PC-3 (cell line): ENCODE measurements at regions not wholly inside any gene's neighbourhood (a gene's known extent, or its start where the extent isn't known, plus 50 kb on each side); places are given as distances from the start of the nearest gene placed in this dataset.
A peak's percentile ranks its signal among the peaks of the same experiment; 100 is the strongest.
"Not testable (repeated sequence)": the region's sequence is repeated elsewhere in the genome, so short reads cannot be mapped to it uniquely, and the experiment has no call there.

ENCODE experiments used
- ATAC-seq: fragments of 200-7000 bp; cut with Tn5 transposase; 2 replicates; pipeline ENCODE4 v1.9.1; 2020; ENCODE audit warnings: mild to moderate bottlenecking, moderate library complexity
- BruUV-seq: library from RNA; stranded (reverse); fragments of 400-500 nt; replicated peaks from 2 replicates; lab custom pipeline; 2021; lab: Mats Ljungman, UMichigan
- CTCF ChIA-PET: fragments of 300-600 bp; sonication (Branson Sonifier 250); formaldehyde crosslinking; loops from one replicate; lab custom pipeline; 2022; ENCODE audit warnings: antibody characterized with exemption; lab: Charles Lee
- POLR2A ChIA-PET: fragments of 300-600 bp; sonication (Branson Sonifier 250); formaldehyde crosslinking; loops from one replicate; lab custom pipeline; 2022; ENCODE audit warnings: antibody characterized with exemption; ENCODE audit not compliant: unreplicated experiment; lab: Charles Lee
- DNase-seq: peaks from one replicate; pipeline ENCODE4 v3.0.0-alpha.2; 2015
- H2AFZ ChIP-seq: fragments of 300-600 bp; sonication (generic); 2 replicates; pipeline ENCODE4 v1.6.0; 2016; ENCODE audit warnings: antibody characterized with exemption, low read length
- H3F3A ChIP-seq: fragments of 300-600 bp; sonication (generic); one replicate; pipeline ENCODE4 v1.6.0; 2017; ENCODE audit warnings: antibody characterized with exemption, low read length, control low read depth, mild to moderate bottlenecking; ENCODE audit not compliant: unreplicated experiment
- H3K27ac ChIP-seq: fragments of 300-600 bp; sonication (generic); 2 replicates; pipeline ENCODE4 v1.5.1; 2016; ENCODE audit warnings: mild to moderate bottlenecking, low read length
- H3K27me3 ChIP-seq: fragments of 300-600 bp; sonication (generic); 2 replicates; pipeline ENCODE4 v1.6.1; 2016; ENCODE audit warnings: low read length, mixed read lengths
- H3K36me3 ChIP-seq: fragments of 300-600 bp; sonication (generic); 2 replicates; pipeline ENCODE4 v1.6.1; 2016; ENCODE audit warnings: low read depth, mixed run types, low read length, mixed read lengths
- H3K4me1 ChIP-seq: fragments of 300-600 bp; sonication (generic); 2 replicates; pipeline ENCODE4 v1.5.1; 2016; ENCODE audit warnings: low read length; ENCODE audit not compliant: insufficient read depth
- H3K4me2 ChIP-seq: fragments of 300-600 bp; sonication (generic); 2 replicates; pipeline ENCODE4 v1.6.0; 2016; ENCODE audit warnings: low read length
- H3K4me3 ChIP-seq: fragments of 300-600 bp; sonication (generic); 2 replicates; pipeline ENCODE4 v1.5.1; 2016; ENCODE audit warnings: mild to moderate bottlenecking, low read length, mixed read lengths
- H3K79me2 ChIP-seq: fragments of 300-600 bp; sonication (generic); 2 replicates; pipeline ENCODE4 v1.6.1; 2017; ENCODE audit warnings: low read length, mixed read lengths
- H3K9ac ChIP-seq: fragments of 300-600 bp; sonication (generic); 2 replicates; pipeline ENCODE4 v1.6.0; 2016; ENCODE audit warnings: mild to moderate bottlenecking, low read length
- H3K9me2 ChIP-seq: fragments of 300-600 bp; sonication (generic); replicated peaks from 2 replicates; pipeline ENCODE4 v1.6.1; 2016; ENCODE audit warnings: mixed run types, low read length, mixed read lengths
- H3K9me3 ChIP-seq: fragments of 300-600 bp; sonication (generic); 2 replicates; pipeline ENCODE4 v1.6.1; 2016; ENCODE audit warnings: low read length, mixed read lengths
- H4K20me1 ChIP-seq: fragments of 300-600 bp; sonication (generic); 2 replicates; pipeline ENCODE4 v1.6.1; 2016; ENCODE audit warnings: low read length, mixed read lengths
- CTCF ChIP-seq: fragments of 300-600 bp; sonication (generic); conservative IDR thresholded peaks from 2 replicates; pipeline ENCODE4 v1.5.1; 2017; ENCODE audit warnings: antibody characterized with exemption, low read depth, mild to moderate bottlenecking, low read length
- EZH2 ChIP-seq: fragments of 300-600 bp; sonication (generic); IDR thresholded peaks from one replicate; pipeline ENCODE4 v1.6.1; 2017; ENCODE audit warnings: antibody characterized with exemption, mild to moderate bottlenecking, low read length; ENCODE audit not compliant: unreplicated experiment
- EZH2phosphoT487 ChIP-seq: fragments of 300-600 bp; sonication (generic); IDR thresholded peaks from 2 replicates; pipeline ENCODE4 v1.6.1; 2018; ENCODE audit warnings: mild to moderate bottlenecking, antibody characterized with exemption, low read length, borderline replicate concordance
- intact Hi-C: fragments of 100-400 bp; cut with micrococcal nuclease; formaldehyde crosslinking; loops from 2 replicates; pipeline ENCODE4 v1.9.0; 2023

GRCh38 chr6:61168878-61169277 lies 1117.1 kb downstream of the KHDRBS2 start:
- Histone ChIP-seq H3K4me3 (no peak overlapping the region), H3K9me3 (no peaks in the 10 kb centered on the region), H3F3A (no peaks in the 10 kb centered on the region), H3K4me1 (no peaks in the 10 kb centered on the region), H3K9me2 (no peaks in the 10 kb centered on the region), H3K9ac (no peak overlapping the region), H3K27me3 (no peaks in the 10 kb centered on the region), H4K20me1 (no peaks in the 10 kb centered on the region), H2AFZ (no peak overlapping the region), H3K36me3 (no peaks in the 10 kb centered on the region), H3K27ac (no peak overlapping the region), H3K4me2 (no peak overlapping the region), H3K79me2 (no peaks in the 10 kb centered on the region)
- TF ChIP-seq EZH2 (no peak), CTCF (no peak), EZH2phosphoT487 (no peak)
- peak; percentile 1 for DNase-seq
- ATAC-seq: no peak
- no TSS peak for BruUV-seq
- ChIA-PET CTCF (no interaction called here), POLR2A (interaction anchor here (0.5 kb wide), 1 partner anchor 327 kb away, joined by 5 read pairs; no protein-coding TSS in a partner anchor)
- intact Hi-C loops: no loop called here

GRCh38 chr6:61149039-61149438 lies 1137.0 kb downstream of the KHDRBS2 start:
- H3F3A ChIP-seq, CTCF ChIA-PET, H3K9ac ChIP-seq, H3K9me3 ChIP-seq, H2AFZ ChIP-seq, intact Hi-C loops, H3K4me3 ChIP-seq, H3K27ac ChIP-seq, H3K4me1 ChIP-seq, ATAC-seq, DNase-seq, H4K20me1 ChIP-seq, POLR2A ChIA-PET, H3K4me2 ChIP-seq, H3K9me2 ChIP-seq, H3K27me3 ChIP-seq, H3K36me3 ChIP-seq, BruUV-seq, H3K79me2 ChIP-seq: not testable (repeated sequence)

GRCh38 chr6:61142261-61142660 lies 1143.8 kb downstream of the KHDRBS2 start:
- H3K4me1 ChIP-seq, ATAC-seq, H4K20me1 ChIP-seq, H3K4me3 ChIP-seq, H3K36me3 ChIP-seq, CTCF ChIA-PET, H3K9ac ChIP-seq, H3K9me2 ChIP-seq, DNase-seq, H3K27me3 ChIP-seq, intact Hi-C loops, H3K4me2 ChIP-seq, H2AFZ ChIP-seq, BruUV-seq, H3K27ac ChIP-seq, POLR2A ChIA-PET, H3K9me3 ChIP-seq, H3K79me2 ChIP-seq, H3F3A ChIP-seq: not testable (repeated sequence)

- Histone ChIP-seq H3F3A (no peaks in the 10 kb centered on the region), H3K79me2 (no peaks in the 10 kb centered on the region), H3K27ac (no peak overlapping the region), H3K4me3 (no peak overlapping the region), H3K4me2 (no peak overlapping the region), H3K9me2 (no peaks in the 10 kb centered on the region), H3K9me3 (no peaks in the 10 kb centered on the region), H3K4me1 (no peaks in the 10 kb centered on the region), H2AFZ (no peak overlapping the region), H3K27me3 (no peaks in the 10 kb centered on the region), H3K36me3 (no peaks in the 10 kb centered on the region), H3K9ac (no peak overlapping the region), H4K20me1 (no peaks in the 10 kb centered on the region)
- ChIA-PET CTCF (no interaction called here), POLR2A (no interaction called here)
- intact Hi-C loops: no loop called here
- DNase-seq: no peak
- no TSS peak for BruUV-seq
- ATAC-seq: no peak
- TF ChIP-seq EZH2phosphoT487 (no peak), EZH2 (no peak), CTCF (no peak)
Measured at GRCh38 chr6:61134028-61134427, 1152.0 kb downstream of the KHDRBS2 start.

GRCh38 chr6:61114185-61114584 lies 1171.8 kb downstream of the KHDRBS2 start:
- DNase-seq, H3K9me2 ChIP-seq, H4K20me1 ChIP-seq, H3K27ac ChIP-seq, H3F3A ChIP-seq, CTCF ChIA-PET, POLR2A ChIA-PET, ATAC-seq, H3K9ac ChIP-seq, H3K4me3 ChIP-seq, intact Hi-C loops, H3K4me1 ChIP-seq, BruUV-seq, H3K36me3 ChIP-seq, H3K27me3 ChIP-seq, H2AFZ ChIP-seq, H3K4me2 ChIP-seq, H3K9me3 ChIP-seq, H3K79me2 ChIP-seq: not testable (repeated sequence)
